WERI-Rb-1 (cell line): ENCODE measurements at regions not wholly inside any gene's neighbourhood (a gene's known extent, or its start where the extent isn't known, plus 50 kb on each side); places are given as distances from the start of the nearest gene placed in this dataset.

Experiments used
- DNase-seq: peaks from one replicate; pipeline ENCODE4 v3.0.0-alpha.2; 2020
- H3K27ac ChIP-seq: fragments of 250-450 bp; sonication (Bioruptor Pico); 2 replicates; pipeline ENCODE4 v1.5.1; 2020; ENCODE audit warnings: mild to moderate bottlenecking, moderate library complexity
- H3K27me3 ChIP-seq: fragments of 250-450 bp; sonication (Bioruptor Pico); 2 replicates; pipeline ENCODE4 v1.5.1; 2021; ENCODE audit warnings: mild to moderate bottlenecking, low read depth, moderate library complexity; ENCODE audit not compliant: insufficient read depth, severe bottlenecking
- H3K36me3 ChIP-seq: fragments of 250-450 bp; sonication (Bioruptor Pico); 2 replicates; pipeline ENCODE4 v1.5.1; 2020; ENCODE audit warnings: mild to moderate bottlenecking, moderate library complexity
- H3K4me3 ChIP-seq: 2 replicates; pipeline ENCODE4 v1.5.1; 2011; ENCODE audit warnings: low read depth, mild to moderate bottlenecking, control low read depth, low read length
- H3K9me3 ChIP-seq: fragments of 250-450 bp; sonication (Bioruptor Pico); 2 replicates; pipeline ENCODE4 v1.5.1; 2021; ENCODE audit warnings: mild to moderate bottlenecking, moderate library complexity; ENCODE audit not compliant: severe bottlenecking
- TF ChIP-seq, protein P1 (sequence below): IDR thresholded peaks from 2 replicates; pipeline ENCODE4 v1.5.1; 2011; ENCODE audit warnings: low read depth, mild to moderate bottlenecking, control low read depth, inconsistent platforms, low read length

DNA sequence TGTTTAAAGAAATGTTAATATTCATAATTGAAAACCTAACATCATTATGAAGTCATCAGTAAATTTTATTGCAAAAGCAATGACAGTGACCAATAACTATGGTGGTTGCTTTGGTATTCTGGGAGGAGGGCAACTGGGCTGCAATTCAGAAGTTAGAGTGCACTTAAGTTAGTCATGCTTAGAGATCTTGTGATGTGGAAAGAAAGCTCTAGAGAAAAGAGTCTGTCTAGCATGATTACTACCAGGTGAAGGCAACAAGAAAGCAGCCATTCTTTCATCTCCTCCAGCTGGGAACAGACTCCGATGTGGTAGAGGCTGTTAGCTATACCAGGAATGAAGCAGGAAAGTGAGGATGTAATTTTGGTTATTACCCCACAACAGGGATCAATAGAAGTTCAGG is 625.6 kb downstream of the SI start:
- no peak overlapping the region for H3K27ac ChIP-seq
- no peaks in the 10 kb centered on the region for H3K36me3 ChIP-seq
- no peak for DNase-seq
- no peak overlapping the region for H3K4me3 ChIP-seq
- no peaks in the 10 kb centered on the region for H3K27me3 ChIP-seq
- peaks cover 3% of the 10 kb centered on the region for H3K9me3 ChIP-seq
- TF ChIP-seq, protein P1, sequence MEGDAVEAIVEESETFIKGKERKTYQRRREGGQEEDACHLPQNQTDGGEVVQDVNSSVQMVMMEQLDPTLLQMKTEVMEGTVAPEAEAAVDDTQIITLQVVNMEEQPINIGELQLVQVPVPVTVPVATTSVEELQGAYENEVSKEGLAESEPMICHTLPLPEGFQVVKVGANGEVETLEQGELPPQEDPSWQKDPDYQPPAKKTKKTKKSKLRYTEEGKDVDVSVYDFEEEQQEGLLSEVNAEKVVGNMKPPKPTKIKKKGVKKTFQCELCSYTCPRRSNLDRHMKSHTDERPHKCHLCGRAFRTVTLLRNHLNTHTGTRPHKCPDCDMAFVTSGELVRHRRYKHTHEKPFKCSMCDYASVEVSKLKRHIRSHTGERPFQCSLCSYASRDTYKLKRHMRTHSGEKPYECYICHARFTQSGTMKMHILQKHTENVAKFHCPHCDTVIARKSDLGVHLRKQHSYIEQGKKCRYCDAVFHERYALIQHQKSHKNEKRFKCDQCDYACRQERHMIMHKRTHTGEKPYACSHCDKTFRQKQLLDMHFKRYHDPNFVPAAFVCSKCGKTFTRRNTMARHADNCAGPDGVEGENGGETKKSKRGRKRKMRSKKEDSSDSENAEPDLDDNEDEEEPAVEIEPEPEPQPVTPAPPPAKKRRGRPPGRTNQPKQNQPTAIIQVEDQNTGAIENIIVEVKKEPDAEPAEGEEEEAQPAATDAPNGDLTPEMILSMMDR = no peak

DNA sequence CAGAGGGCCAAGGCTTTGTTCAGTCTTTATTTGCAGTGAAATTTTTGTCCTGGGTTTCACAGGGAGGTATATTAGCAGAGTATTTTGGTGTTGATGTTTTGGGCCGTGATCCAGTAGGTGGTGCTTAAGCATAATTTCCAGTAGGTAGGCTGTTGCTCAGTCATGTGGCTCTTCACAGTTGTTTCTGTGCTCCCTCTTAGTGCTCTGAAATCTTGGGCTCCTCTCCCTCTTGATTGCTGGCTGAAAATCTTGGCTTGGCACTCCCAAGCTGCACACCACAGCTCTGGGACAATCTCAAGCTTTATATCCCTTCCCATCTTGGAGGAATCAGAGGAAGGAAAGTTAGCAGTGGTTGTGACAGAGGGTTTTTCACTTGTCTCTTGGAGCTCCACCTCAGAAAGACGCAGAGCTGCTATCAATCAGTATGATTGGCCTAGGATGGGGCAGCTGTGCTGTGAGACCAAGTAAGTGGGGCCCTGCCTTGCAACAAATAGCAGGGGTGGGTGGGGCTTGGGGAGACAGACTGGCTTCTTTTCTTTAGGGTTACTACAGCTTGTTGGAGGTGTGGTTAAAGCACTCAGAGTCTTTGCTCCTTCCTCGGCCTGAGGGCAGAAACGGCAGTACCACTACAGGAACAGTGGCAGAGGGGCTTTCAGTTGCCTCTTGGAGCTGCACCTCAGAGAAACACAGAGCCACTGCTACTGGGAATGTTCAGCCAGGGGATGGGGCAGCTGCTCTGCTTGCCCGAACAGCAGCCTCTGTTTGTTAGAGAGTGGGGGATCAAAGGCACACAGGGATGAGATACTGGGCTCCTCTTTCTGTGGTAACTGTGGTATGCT is 627.0 kb downstream of the SI start:
- H3K27me3 ChIP-seq = no peaks in the 10 kb centered on the region
- H3K36me3 ChIP-seq = no peaks in the 10 kb centered on the region
- TF ChIP-seq, protein P1 = no peak
- H3K4me3 ChIP-seq = no peak overlapping the region
- DNase-seq = no peak
- H3K9me3 ChIP-seq = peaks cover 3% of the 10 kb centered on the region
- H3K27ac ChIP-seq = no peak overlapping the region

DNA sequence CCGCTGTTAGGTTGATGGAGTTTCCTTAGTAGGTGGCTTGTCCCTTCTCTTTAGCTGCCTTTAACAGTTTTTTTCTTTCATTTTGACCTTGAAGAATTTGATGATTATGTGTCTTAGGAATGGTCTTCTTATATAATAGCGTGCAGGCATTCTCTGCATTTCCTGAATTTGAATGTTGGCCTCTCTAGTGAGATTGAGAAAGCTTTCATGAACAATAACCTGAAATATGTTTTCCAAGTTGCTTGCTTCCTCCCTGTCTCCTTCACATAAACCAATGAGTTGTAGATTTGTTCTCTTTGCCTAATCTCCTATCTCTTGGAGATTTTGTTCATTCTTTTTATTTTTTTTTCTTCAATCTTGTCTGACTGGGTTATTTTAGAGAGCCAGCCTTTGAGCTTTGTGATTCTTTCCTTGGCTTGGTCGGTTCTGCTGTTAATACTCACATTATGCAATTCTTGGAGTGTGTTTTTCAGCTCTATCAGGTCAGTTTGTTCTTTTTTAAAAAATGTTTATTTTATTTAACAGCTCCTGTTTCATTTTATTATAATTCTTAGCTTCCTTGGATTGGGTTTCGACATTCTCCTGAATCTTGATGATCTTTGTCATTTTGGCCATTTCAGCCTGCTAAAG is 627.9 kb downstream of the SI start:
- no peak overlapping the region for H3K4me3 ChIP-seq
- no peaks in the 10 kb centered on the region for H3K36me3 ChIP-seq
- no peaks in the 10 kb centered on the region for H3K27me3 ChIP-seq
- TF ChIP-seq, protein P1 = no peak
- H3K9me3 ChIP-seq = peaks cover 3% of the 10 kb centered on the region
- no peak for DNase-seq
- no peak overlapping the region for H3K27ac ChIP-seq

DNA sequence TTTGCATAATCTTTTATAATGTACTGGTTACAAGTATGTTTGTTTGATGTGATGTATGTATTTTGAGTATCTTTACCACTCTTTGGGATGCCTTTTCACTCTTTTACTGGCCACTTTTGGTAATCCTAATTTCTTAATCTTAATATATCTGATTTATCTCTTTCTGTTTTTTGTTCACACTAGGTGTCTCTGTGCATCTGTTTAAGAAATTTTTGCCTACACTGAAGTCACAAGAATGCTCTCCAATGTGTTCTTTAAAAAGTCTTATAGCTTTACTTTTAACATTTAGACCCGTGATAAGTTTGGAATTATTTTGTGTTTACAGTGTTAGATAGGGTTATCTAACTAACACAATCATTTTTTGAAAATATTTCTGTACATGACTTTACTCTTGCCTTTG is 659.1 kb downstream of the SI start:
- Histone ChIP-seq H3K36me3 (no peaks in the 10 kb centered on the region), H3K27ac (no peak overlapping the region), H3K9me3 (no peaks in the 10 kb centered on the region), H3K27me3 (no peaks in the 10 kb centered on the region), H3K4me3 (no peak overlapping the region)
- DNase-seq = no peak
- TF ChIP-seq, protein P1 = no peak

DNA sequence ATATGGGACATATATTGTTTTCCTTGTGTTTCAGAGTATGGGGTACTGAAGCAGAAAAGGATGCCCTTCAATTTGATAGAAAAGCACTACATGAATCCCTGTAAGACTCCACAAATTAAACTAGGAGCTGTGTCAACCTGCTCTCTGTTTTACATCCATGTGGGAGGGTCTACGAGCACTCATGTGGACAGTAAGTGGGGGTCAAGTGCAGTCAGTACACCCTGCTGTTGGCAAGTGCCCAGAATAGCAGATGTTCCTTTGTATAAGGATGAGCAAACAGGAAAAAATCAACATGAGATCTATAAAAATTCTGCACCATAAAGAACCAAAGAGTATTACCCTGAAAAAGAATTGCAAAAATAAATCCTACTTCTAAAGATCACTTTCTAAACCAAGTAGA is 659.9 kb downstream of the SI start:
- no peak for DNase-seq
- TF ChIP-seq, protein P1 = no peak

More for the DNA sequence above, 659.9 kb downstream of the SI start:
- Histone ChIP-seq H3K36me3 (no peaks in the 10 kb centered on the region), H3K27me3 (no peaks in the 10 kb centered on the region), H3K9me3 (no peaks in the 10 kb centered on the region), H3K4me3 (no peak overlapping the region), H3K27ac (no peak overlapping the region)
